ENCODE measurements at regions not wholly inside any gene's neighbourhood (a gene's known extent, or its start where the extent isn't known, plus 50 kb on each side); places are given as distances from the start of the nearest gene placed in this dataset.

GRCh38 chr4:100938698-100939097, 408.6 kb downstream of the PPP3CA start:
- TF ChIP-seq, protein P1, sequence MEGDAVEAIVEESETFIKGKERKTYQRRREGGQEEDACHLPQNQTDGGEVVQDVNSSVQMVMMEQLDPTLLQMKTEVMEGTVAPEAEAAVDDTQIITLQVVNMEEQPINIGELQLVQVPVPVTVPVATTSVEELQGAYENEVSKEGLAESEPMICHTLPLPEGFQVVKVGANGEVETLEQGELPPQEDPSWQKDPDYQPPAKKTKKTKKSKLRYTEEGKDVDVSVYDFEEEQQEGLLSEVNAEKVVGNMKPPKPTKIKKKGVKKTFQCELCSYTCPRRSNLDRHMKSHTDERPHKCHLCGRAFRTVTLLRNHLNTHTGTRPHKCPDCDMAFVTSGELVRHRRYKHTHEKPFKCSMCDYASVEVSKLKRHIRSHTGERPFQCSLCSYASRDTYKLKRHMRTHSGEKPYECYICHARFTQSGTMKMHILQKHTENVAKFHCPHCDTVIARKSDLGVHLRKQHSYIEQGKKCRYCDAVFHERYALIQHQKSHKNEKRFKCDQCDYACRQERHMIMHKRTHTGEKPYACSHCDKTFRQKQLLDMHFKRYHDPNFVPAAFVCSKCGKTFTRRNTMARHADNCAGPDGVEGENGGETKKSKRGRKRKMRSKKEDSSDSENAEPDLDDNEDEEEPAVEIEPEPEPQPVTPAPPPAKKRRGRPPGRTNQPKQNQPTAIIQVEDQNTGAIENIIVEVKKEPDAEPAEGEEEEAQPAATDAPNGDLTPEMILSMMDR (conservative IDR thresholded peaks at IDR 0.05; ENCODE audit: low read length), result no peak
- no peak for TF ChIP-seq EZH2phosphoT487 (IDR thresholded peaks at IDR 0.05; ENCODE audit: borderline replicate concordance, low read depth, low read length)

All from OCI-LY7 (cell line).